Ishikawa (cell line): ENCODE measurements at regions not wholly inside any gene's neighbourhood (a gene's known extent, or its start where the extent isn't known, plus 50 kb on each side); places are given as distances from the start of the nearest gene placed in this dataset.

Experiments used
- CEBPB ChIP-seq: IDR thresholded peaks from 2 replicates; pipeline ENCODE4 v1.6.1; 2012
- CREB1 ChIP-seq: IDR thresholded peaks from 2 replicates; pipeline ENCODE4 v1.6.1; 2012; ENCODE audit warnings: low read depth
- EGR1 ChIP-seq: IDR thresholded peaks from 2 replicates; pipeline ENCODE4 v1.6.1; 2012
- EP300 ChIP-seq: IDR thresholded peaks from 2 replicates; pipeline ENCODE4 v1.6.1; 2012; ENCODE audit warnings: borderline replicate concordance
- FOXM1 ChIP-seq: IDR thresholded peaks from 2 replicates; pipeline ENCODE4 v1.6.1; 2012; ENCODE audit warnings: low read depth, borderline replicate concordance
- NFIC ChIP-seq: IDR thresholded peaks from 2 replicates; pipeline ENCODE4 v1.6.1; 2012
- RAD21 ChIP-seq: IDR thresholded peaks from 2 replicates; pipeline ENCODE4 v1.6.1; 2012; ENCODE audit warnings: low read depth
- TAF1 ChIP-seq: IDR thresholded peaks from 2 replicates; pipeline ENCODE4 v1.6.1; 2012; ENCODE audit warnings: low read depth, mild to moderate bottlenecking
- TCF12 ChIP-seq: IDR thresholded peaks from 2 replicates; pipeline ENCODE4 v1.6.1; 2012; ENCODE audit warnings: low read depth
- TEAD4 ChIP-seq: IDR thresholded peaks from 2 replicates; pipeline ENCODE4 v1.6.1; 2012
- YY1 ChIP-seq: IDR thresholded peaks from 2 replicates; pipeline ENCODE4 v1.6.1; 2012; ENCODE audit warnings: low read depth
- ZBTB7A ChIP-seq: IDR thresholded peaks from 2 replicates; pipeline ENCODE4 v1.6.1; 2012; ENCODE audit warnings: low read depth
- TF ChIP-seq, protein P1 (sequence below): IDR thresholded peaks from 2 replicates; pipeline ENCODE4 v1.6.1; 2012
- TF ChIP-seq, protein P2 (sequence below): IDR thresholded peaks from 2 replicates; pipeline ENCODE4 v1.6.1; 2012
- TF ChIP-seq, protein P3 (sequence below): IDR thresholded peaks from 2 replicates; pipeline ENCODE4 v1.6.1; 2012; ENCODE audit warnings: low read depth, mild to moderate bottlenecking

DNA sequence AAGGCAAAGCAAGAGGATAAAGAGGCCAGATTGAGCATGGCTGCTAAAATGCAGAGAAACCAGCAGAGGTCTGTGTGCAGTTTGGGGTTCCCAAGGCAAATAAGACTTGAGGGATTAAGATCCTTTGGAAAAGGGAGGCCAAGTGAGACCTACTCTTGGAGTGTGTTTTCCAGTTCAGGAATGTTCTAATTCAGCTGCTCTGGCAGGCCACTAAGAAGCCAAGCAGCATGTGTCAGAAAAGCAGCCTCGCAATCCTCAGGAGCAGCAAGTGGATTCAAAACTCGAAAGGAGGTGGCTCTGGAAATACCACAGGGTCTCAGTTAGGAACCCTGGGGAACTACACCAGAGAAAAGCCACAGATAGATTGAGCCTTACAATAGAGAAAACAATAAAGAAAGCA is 569.2 kb downstream of the METTL4 start:
- TF ChIP-seq ZBTB7A (no peak), TAF1 (no peak), YY1 (no peak), EGR1 (no peak), TCF12 (no peak), EP300 (no peak), CEBPB (no peak), RAD21 (no peak), FOXM1 (no peak), NFIC (no peak), TEAD4 (no peak), CREB1 (no peak)
- TF ChIP-seq, protein P1, sequence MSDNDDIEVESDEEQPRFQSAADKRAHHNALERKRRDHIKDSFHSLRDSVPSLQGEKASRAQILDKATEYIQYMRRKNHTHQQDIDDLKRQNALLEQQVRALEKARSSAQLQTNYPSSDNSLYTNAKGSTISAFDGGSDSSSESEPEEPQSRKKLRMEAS, result no peak
- TF ChIP-seq, protein P2, sequence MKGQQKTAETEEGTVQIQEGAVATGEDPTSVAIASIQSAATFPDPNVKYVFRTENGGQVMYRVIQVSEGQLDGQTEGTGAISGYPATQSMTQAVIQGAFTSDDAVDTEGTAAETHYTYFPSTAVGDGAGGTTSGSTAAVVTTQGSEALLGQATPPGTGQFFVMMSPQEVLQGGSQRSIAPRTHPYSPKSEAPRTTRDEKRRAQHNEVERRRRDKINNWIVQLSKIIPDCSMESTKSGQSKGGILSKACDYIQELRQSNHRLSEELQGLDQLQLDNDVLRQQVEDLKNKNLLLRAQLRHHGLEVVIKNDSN, result no peak
- TF ChIP-seq, protein P3, sequence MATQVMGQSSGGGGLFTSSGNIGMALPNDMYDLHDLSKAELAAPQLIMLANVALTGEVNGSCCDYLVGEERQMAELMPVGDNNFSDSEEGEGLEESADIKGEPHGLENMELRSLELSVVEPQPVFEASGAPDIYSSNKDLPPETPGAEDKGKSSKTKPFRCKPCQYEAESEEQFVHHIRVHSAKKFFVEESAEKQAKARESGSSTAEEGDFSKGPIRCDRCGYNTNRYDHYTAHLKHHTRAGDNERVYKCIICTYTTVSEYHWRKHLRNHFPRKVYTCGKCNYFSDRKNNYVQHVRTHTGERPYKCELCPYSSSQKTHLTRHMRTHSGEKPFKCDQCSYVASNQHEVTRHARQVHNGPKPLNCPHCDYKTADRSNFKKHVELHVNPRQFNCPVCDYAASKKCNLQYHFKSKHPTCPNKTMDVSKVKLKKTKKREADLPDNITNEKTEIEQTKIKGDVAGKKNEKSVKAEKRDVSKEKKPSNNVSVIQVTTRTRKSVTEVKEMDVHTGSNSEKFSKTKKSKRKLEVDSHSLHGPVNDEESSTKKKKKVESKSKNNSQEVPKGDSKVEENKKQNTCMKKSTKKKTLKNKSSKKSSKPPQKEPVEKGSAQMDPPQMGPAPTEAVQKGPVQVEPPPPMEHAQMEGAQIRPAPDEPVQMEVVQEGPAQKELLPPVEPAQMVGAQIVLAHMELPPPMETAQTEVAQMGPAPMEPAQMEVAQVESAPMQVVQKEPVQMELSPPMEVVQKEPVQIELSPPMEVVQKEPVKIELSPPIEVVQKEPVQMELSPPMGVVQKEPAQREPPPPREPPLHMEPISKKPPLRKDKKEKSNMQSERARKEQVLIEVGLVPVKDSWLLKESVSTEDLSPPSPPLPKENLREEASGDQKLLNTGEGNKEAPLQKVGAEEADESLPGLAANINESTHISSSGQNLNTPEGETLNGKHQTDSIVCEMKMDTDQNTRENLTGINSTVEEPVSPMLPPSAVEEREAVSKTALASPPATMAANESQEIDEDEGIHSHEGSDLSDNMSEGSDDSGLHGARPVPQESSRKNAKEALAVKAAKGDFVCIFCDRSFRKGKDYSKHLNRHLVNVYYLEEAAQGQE, result no peak

DNA sequence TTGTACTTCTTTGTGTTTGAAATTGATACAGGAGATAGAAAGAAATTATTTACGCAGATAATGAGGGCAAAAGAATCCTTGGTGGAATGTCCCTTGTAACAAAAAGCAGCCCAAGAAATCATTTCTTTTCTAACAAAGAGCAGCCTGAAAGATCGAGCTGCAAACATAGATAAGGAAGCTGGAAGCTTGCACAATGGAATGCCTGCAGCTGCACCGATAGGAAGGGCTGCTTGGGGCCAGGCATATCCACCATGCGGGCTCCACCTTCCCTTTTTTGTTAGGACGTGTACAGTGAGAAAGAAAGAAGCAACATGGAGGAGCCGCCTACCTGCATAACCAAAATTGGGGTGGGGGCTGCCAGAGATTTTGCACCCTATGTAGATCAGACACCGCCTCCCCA is 568.7 kb downstream of the METTL4 start:
- no peak for TF ChIP-seq NFIC
- no peak for TF ChIP-seq EP300
- TF ChIP-seq, protein P3, result no peak
- no peak for TF ChIP-seq YY1
- no peak for TF ChIP-seq CREB1
- TF ChIP-seq FOXM1, result no peak
- TF ChIP-seq TCF12, result no peak
- no peak for TF ChIP-seq TEAD4
- TF ChIP-seq EGR1, result no peak
- TF ChIP-seq, protein P2, result no peak
- TF ChIP-seq TAF1, result no peak
- TF ChIP-seq CEBPB, result no peak
- TF ChIP-seq RAD21, result no peak
- TF ChIP-seq, protein P1, result no peak
- TF ChIP-seq ZBTB7A, result no peak

DNA sequence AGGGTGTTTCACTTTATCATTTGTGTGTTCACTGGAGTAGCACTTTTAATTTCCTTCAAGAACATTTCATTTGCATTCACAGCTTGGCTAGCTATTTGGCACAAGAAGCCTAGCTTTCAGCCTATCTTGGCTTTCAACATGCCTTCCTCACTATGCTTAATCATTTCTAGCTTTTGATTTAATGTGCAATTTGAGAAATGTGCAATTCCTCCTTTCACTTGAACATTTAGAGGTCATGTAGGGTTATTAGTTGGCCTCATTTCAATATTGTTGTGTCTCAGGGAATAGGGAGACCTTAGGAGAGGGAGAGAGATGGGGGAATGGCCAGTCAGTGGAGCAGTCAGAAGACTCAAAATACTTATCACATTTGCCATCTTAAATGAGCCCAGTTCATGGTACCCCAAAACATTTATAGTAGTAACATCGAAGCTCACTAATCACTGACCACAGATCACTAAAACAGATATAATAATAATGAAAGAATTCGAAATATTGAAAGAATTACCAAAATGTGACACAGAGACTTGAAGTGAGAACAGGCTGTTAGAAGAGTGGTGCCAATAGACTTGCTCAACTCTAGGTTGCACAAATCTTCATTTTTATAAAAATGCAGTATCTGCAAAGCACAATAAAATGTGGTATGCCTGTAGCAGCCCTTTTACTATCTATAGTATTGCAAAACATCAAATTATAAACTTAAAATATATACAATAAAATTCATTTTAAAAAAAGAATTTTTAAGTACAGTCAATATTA is 561.2 kb downstream of the METTL4 start:
- TF ChIP-seq CREB1 (no peak), CEBPB (no peak)
- TF ChIP-seq, protein P2, result no peak

DNA sequence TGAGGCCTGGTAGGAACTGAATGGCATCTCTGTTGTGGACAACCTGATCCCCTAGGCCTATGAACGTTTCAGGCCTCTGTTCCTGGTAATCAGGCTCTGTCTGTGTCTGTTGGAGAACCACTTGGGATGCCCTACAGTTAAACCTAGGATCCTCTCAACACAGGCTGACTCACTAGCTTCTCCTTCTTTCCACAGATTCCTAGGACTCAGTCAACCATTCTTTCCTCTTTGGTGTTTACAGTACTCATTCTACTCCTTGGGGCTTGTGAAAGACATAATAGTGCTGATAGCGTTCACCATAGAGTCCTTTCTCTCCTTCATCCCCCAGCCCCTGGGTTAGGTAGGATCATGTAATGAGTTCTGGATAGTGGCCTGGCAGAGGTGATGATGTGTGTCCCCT is 544.3 kb downstream of the METTL4 start:
- TF ChIP-seq, protein P1, result no peak
- TF ChIP-seq FOXM1 (no peak), RAD21 (no peak), ZBTB7A (no peak), EP300 (no peak), YY1 (no peak), TCF12 (no peak), NFIC (no peak), EGR1 (no peak), TAF1 (no peak), TEAD4 (no peak), CREB1 (no peak), CEBPB (no peak)
- TF ChIP-seq, protein P3, result no peak
- TF ChIP-seq, protein P2, result no peak
